ENCODE measurements at regions not wholly inside any gene's neighbourhood (a gene's known extent, or its start where the extent isn't known, plus 50 kb on each side); places are given as distances from the start of the nearest gene placed in this dataset.

GRCh38 chr3:26279091-26279490 is 343.5 kb upstream of the LRRC3B start:
- TF ChIP-seq SUZ12 (IDR thresholded peaks at IDR 0.05; ENCODE audit: extremely low read depth, insufficient read depth, insufficient read length): no peak
- TF ChIP-seq YY1 (IDR thresholded peaks at IDR 0.05; ENCODE audit: insufficient read depth, insufficient read length): no peak

All from NT2/D1 (cell line).